Hepatocyte (in vitro differentiated cells): ENCODE measurements at regions not wholly inside any gene's neighbourhood (a gene's known extent, or its start where the extent isn't known, plus 50 kb on each side); places are given as distances from the start of the nearest gene placed in this dataset.

Experiments
- EZH2 ChIP-seq: fragments of 200-600 bp; sonication (generic); IDR thresholded peaks from 2 replicates; pipeline ENCODE4 v1.6.1; 2016; ENCODE audit warnings: antibody characterized with exemption, mild to moderate bottlenecking, borderline replicate concordance
- EZH2phosphoT487 ChIP-seq: fragments of 200-600 bp; sonication (generic); IDR thresholded peaks from one replicate; pipeline ENCODE4 v1.6.1; 2018; ENCODE audit warnings: antibody characterized with exemption, mild to moderate bottlenecking, low read depth, moderate library complexity; ENCODE audit not compliant: unreplicated experiment, severe bottlenecking
- TF ChIP-seq, protein P1 (sequence below): fragments of 200-600 bp; sonication (generic); IDR thresholded peaks from 2 replicates; pipeline ENCODE4 v1.5.1; 2016; ENCODE audit warnings: antibody characterized with exemption, mild to moderate bottlenecking; ENCODE audit not compliant: poor library complexity

DNA sequence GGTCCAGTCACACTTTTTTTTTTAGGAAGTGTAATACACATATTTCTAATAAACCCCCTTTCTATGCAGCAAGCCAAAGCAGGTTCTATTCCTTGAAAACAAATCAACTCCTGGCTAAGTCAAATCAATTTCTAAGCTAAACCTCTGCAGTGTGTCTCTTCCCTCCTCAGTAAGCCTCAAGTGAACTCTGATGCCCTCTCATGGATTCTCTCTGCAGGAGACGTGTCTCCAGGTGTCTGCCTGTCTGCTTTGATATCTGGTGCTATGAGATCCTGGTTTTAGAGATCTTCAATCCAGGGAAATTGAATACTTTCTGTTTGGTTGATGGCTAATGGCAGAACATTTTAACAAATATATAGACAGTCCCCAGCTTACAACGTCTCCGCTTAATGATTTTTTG is 791.7 kb downstream of the AACS start:
- TF ChIP-seq, protein P1, sequence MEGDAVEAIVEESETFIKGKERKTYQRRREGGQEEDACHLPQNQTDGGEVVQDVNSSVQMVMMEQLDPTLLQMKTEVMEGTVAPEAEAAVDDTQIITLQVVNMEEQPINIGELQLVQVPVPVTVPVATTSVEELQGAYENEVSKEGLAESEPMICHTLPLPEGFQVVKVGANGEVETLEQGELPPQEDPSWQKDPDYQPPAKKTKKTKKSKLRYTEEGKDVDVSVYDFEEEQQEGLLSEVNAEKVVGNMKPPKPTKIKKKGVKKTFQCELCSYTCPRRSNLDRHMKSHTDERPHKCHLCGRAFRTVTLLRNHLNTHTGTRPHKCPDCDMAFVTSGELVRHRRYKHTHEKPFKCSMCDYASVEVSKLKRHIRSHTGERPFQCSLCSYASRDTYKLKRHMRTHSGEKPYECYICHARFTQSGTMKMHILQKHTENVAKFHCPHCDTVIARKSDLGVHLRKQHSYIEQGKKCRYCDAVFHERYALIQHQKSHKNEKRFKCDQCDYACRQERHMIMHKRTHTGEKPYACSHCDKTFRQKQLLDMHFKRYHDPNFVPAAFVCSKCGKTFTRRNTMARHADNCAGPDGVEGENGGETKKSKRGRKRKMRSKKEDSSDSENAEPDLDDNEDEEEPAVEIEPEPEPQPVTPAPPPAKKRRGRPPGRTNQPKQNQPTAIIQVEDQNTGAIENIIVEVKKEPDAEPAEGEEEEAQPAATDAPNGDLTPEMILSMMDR: peak; percentile 3
- TF ChIP-seq EZH2 (no peak), EZH2phosphoT487 (no peak)
